ENCODE measurements at regions not wholly inside any gene's neighbourhood (a gene's known extent, or its start where the extent isn't known, plus 50 kb on each side); places are given as distances from the start of the nearest gene placed in this dataset.

- Histone ChIP-seq H3K4me1 (no peaks in the 10 kb centered on the region), H2AFZ (no peak overlapping the region), H3K9ac (no peak overlapping the region), H3K36me3 (ENCODE audit: control insufficient read depth, insufficient read depth, low read length) (no peaks in the 10 kb centered on the region), H3K79me2 (no peaks in the 10 kb centered on the region), H3K4me3 (ENCODE audit: low read depth, low read length) (no peak overlapping the region), H3K27me3 (ENCODE audit: control insufficient read depth, insufficient read depth, low read length) (no peaks in the 10 kb centered on the region), H3K4me2 (ENCODE audit: low read length) (no peak overlapping the region), H3K27ac (no peak overlapping the region), H3K9me3 (ENCODE audit: control insufficient read depth, low read length) (no peaks in the 10 kb centered on the region)
- no peak for TF ChIP-seq CTCF (IDR thresholded peaks at IDR 0.05)
These were observed 607.6 kb upstream of the FLRT2 start for GRCh38 chr14:84922370-84922769.

- Histone ChIP-seq H3K9me3 (ENCODE audit: control insufficient read depth, low read length) (no peaks in the 10 kb centered on the region), H3K79me2 (no peaks in the 10 kb centered on the region), H3K9ac (no peak overlapping the region), H3K4me2 (ENCODE audit: low read length) (no peak overlapping the region), H2AFZ (no peak overlapping the region), H3K36me3 (ENCODE audit: control insufficient read depth, insufficient read depth, low read length) (no peaks in the 10 kb centered on the region), H3K4me1 (no peaks in the 10 kb centered on the region), H3K27me3 (ENCODE audit: control insufficient read depth, insufficient read depth, low read length) (no peaks in the 10 kb centered on the region), H3K27ac (no peak overlapping the region), H3K4me3 (ENCODE audit: low read depth, low read length) (no peak overlapping the region)
- no peak for TF ChIP-seq CTCF (IDR thresholded peaks at IDR 0.05)
These were observed 603.3 kb upstream of the FLRT2 start for GRCh38 chr14:84926656-84927055.

GRCh38 chr14:84927096-84927827, 602.7 kb upstream of the FLRT2 start:
- TF ChIP-seq CTCF (IDR thresholded peaks at IDR 0.05) = no peak
- Histone ChIP-seq H3K27ac (no peak overlapping the region), H3K4me3 (ENCODE audit: low read depth, low read length) (no peak overlapping the region), H3K27me3 (ENCODE audit: control insufficient read depth, insufficient read depth, low read length) (no peaks in the 10 kb centered on the region), H3K79me2 (no peaks in the 10 kb centered on the region), H3K4me1 (no peaks in the 10 kb centered on the region), H3K4me2 (ENCODE audit: low read length) (no peak overlapping the region), H3K9ac (no peak overlapping the region), H3K36me3 (ENCODE audit: control insufficient read depth, insufficient read depth, low read length) (no peaks in the 10 kb centered on the region), H2AFZ (no peak overlapping the region), H3K9me3 (ENCODE audit: control insufficient read depth, low read length) (no peaks in the 10 kb centered on the region)

- Histone ChIP-seq H3K4me3 (ENCODE audit: low read depth, low read length) (no peak overlapping the region), H2AFZ (no peak overlapping the region), H3K4me2 (ENCODE audit: low read length) (no peak overlapping the region), H3K9me3 (ENCODE audit: control insufficient read depth, low read length) (no peaks in the 10 kb centered on the region), H3K9ac (no peak overlapping the region), H3K79me2 (no peaks in the 10 kb centered on the region), H3K36me3 (ENCODE audit: control insufficient read depth, insufficient read depth, low read length) (no peaks in the 10 kb centered on the region), H3K27me3 (ENCODE audit: control insufficient read depth, insufficient read depth, low read length) (no peaks in the 10 kb centered on the region), H3K4me1 (no peaks in the 10 kb centered on the region), H3K27ac (no peak overlapping the region)
- no peak for TF ChIP-seq CTCF (IDR thresholded peaks at IDR 0.05)
These were observed 600.9 kb upstream of the FLRT2 start for GRCh38 chr14:84929086-84929485.

GRCh38 chr14:84929834-84930233, 600.1 kb upstream of the FLRT2 start:
- Histone ChIP-seq H3K27me3 (ENCODE audit: control insufficient read depth, insufficient read depth, low read length) (no peaks in the 10 kb centered on the region), H3K9me3 (ENCODE audit: control insufficient read depth, low read length) (no peaks in the 10 kb centered on the region), H3K9ac (no peak overlapping the region), H3K4me2 (ENCODE audit: low read length) (no peak overlapping the region), H3K4me1 (no peaks in the 10 kb centered on the region), H3K4me3 (ENCODE audit: low read depth, low read length) (no peak overlapping the region), H2AFZ (no peak overlapping the region), H3K79me2 (no peaks in the 10 kb centered on the region), H3K36me3 (ENCODE audit: control insufficient read depth, insufficient read depth, low read length) (no peaks in the 10 kb centered on the region), H3K27ac (no peak overlapping the region)
- TF ChIP-seq CTCF (IDR thresholded peaks at IDR 0.05) = no peak
